HG03575 (cell line): ENCODE measurements at regions not wholly inside any gene's neighbourhood (a gene's known extent, or its start where the extent isn't known, plus 50 kb on each side); places are given as distances from the start of the nearest gene placed in this dataset.
"Not testable (repeated sequence)": the region's sequence is repeated elsewhere in the genome, so short reads cannot be mapped to it uniquely, and the experiment has no call there.

Source experiments
- ATAC-seq: cut with Tn5 transposase; IDR thresholded peaks from one replicate; pipeline ENCODE4 v1.9.1; 2021; ENCODE audit not compliant: unreplicated experiment, insufficient number of reproducible peaks, low FRiP score; ENCODE audit errors: extremely low read depth

DNA sequence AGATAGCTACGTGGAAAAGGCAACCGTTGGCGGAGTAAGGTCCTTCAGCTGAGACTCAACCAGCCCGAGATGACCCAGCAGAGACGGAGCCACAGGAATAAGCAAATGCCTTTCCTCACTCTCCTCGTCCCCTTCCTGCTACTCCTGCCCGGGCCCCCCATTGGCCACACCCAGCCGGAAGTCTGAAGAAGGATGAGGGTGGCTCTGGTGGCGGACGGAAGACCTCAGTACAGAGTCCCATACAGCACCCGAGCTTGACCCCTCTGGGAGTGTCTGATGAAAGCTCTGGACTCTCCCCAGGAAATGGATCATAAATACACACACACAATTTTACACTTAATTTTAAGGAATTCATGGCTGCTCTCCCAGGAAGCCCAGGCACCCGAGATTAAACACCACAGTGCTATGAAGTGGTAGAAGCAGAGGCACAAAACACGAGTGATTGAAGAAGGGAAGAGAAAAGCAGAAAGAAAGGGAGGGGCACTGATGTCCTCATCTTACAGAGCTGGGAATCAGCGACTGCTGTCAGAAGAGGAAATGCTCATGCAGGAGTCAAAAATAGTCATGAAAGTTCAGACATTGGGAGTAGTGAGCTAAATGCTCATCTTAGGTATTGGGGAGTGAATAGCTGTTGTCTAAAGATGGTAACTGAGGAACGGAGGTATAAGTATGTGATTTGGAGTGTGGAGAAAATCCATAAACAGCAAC lies 125.6 kb downstream of the BANF2 start:
- no peak for ATAC-seq

DNA sequence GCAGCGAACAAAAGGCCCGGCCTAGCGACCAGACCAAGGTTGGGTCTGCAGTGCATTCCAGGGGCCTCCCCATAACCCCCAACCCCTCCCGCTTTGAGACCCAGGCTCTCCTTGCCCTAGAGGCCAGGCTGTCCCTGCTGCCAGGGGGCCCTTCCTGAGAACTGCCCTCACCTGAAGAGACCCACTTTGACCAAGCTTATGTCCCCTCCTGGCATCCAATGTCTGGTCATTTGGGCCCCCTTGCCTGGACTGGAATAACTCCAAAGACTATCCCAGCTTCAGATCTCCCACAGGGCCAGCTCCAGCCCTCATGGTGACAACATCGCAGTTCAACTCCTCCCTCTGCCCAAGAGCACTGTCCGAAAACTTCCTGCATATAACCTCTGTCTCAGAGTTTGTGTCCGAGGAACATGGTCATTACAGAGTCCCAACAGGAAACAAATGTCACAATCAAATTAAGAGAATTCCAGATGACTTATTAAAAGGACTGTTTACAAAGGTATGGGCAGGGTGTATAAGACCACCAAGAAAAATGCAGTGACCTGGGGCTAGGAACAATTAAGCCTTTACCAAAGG lies 125.0 kb downstream of the BANF2 start:
- no peak for ATAC-seq

DNA sequence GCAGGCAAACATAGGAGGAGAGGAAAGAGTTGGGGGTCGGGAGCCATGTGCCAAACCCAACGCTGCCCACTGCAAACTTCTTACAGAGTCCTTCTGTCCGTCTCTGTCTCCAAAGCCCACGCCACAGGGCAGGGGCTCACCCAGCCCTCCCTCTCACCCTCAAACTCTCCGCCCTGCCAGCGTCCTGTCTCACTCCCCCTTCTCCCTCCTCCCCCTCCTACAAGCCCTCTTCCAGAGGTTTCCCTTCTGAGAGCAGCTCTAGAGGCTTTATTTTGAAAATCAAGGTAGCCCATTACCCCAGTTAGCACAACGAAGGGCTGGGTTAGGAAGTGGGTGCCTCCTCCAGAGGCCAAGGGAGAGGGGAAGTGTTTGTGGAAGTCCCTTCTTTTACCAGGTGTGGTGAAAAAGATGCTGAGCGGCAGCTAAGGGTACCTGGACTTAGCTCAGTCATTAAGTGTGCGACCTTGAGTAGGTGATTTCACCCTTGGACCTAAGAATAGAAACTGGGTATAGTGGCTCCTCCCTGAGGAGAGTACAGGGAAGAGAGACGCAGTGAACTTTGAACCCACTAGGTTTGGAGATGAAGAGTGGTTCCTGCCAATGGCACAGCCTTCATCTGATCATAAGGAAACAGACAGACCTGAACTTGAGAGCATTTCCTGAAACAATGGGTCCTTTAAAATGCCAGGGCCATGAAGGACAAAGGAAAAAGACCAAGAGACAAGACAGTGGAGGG lies 123.8 kb downstream of the BANF2 start:
- ATAC-seq = no peak

GRCh38 chr20:17822540-17823408 lies 123.0 kb downstream of the BANF2 start:
- no peak for ATAC-seq

- no peak for ATAC-seq
These were observed 122.3 kb downstream of the BANF2 start for GRCh38 chr20:17822039-17822438.

DNA sequence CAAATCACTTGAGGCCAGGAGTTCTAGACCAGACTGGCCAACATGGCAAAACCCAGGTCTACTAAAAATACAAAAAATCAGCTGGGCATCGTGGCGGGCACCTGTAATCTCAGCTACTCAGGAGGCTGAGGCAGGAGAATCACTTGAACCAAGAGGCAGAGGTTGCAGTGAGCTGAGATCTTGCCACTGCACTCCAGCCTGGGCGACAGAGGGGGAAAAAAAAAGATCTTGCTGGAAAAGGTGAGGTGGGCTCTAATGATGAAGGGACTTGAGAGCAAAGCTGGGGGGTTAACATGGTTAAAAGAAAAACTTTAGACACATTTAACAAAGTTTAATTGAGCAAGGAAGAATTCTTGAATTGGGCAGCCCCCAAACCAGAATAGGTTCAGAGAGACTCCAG lies 121.8 kb downstream of the BANF2 start:
- not testable (repeated sequence) for ATAC-seq

- no peak for ATAC-seq
These were observed 119.8 kb downstream of the BANF2 start for GRCh38 chr20:17819395-17820093.

DNA sequence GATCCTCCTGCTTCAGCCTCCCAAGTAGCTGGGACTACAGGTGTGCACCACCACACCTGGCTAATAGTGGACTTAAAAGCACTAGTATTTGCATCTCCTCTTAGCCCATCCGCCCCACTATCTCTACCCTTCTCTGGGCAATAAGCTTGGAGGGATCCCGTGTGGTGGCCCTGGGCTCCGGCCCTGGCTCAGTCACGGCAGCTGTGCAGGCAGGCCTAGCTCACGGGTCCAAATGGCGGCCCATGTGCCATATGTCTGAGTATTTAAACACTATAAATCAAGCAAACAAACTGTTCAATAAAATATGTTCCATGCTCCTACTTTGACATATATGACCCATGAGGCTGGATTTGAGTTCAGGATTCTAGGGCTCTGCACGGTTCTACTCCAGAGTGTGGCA lies 118.4 kb downstream of the BANF2 start:
- no peak for ATAC-seq

- ATAC-seq = no peak
These were observed 117.2 kb downstream of the BANF2 start for GRCh38 chr20:17816804-17817587.

GRCh38 chr20:17811628-17811965 lies 111.8 kb downstream of the BANF2 start:
- ATAC-seq = no peak

GRCh38 chr20:17810847-17811627 lies 111.3 kb downstream of the BANF2 start:
- no peak for ATAC-seq

- ATAC-seq = no peak
These were observed 110.4 kb downstream of the BANF2 start for GRCh38 chr20:17810062-17810631.

DNA sequence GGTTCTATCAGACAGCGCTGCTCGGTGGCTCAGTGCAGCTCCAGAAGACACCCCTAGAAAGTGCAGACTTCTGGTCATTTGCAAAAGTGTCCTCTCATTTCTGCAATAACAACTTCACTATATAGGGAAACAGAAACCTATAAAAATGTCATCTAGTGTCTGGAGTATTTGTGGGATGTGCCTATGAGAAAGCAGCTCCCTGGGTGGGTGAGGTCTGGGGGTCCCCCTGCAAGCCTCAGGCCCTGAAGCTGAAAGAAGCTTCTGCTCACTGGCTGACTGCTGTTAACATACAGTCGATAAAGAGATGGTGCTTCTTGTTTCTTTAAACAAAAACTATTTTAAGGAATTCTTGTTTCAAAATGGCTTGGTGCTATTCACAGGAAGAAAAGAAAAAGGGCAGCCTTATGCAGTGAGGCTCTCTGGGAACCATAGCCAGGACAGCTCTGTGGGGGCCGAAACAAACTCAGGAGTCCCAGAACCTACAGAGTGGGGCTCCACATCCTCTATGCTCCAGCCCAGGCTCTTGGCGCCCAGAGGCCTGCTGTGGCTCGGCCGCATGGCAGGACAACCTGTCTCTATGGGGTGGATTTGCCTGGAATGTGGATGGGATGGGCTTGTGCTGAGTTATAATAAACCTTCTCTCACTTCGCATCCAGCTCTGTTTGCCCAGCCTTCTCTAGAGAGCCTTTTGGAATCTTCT lies 109.7 kb downstream of the BANF2 start:
- ATAC-seq = no peak

DNA sequence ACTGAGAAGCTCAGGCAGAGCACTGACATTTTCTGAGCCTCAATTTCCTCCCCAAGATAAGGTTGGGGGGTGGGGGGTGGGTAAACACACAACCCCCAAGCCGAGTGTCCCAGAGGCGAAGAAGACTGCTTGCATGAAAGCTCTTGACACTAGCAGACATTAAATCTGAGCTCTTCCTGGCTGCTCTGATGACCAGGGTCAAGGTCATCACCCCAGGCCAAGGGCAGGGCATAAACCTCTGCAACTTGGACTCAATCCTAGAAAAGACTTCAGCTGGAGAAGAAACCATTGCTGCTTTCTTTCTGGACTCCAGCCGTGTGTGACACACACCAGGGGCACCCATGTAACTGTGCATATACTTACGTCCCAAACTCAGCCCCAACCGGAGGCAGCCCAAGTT lies 109.0 kb downstream of the BANF2 start:
- ATAC-seq = no peak

GRCh38 chr20:17808357-17808756 lies 108.6 kb downstream of the BANF2 start:
- ATAC-seq = no peak

DNA sequence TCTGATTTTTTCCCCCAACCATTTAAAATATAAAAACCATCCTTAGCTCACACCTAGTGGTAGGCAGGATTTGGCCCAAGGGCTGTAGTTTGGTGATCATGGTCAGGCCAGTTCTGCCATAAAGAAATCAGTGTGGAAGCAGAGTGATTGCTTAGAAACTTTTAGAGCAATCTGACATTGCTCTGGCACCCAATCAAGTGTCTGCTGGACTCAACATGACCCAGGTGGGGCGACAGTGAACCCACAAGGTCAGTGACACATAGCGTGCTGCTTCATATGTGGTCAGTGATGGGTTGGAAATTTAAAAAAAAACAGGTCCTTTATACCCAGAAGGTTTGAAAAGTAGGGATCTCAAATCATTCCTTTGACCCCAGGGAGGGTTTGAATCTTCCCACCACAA lies 107.9 kb downstream of the BANF2 start:
- no peak for ATAC-seq
